Motor neuron (in vitro differentiated cells): ENCODE measurements at regions not wholly inside any gene's neighbourhood (a gene's known extent, or its start where the extent isn't known, plus 50 kb on each side); places are given as distances from the start of the nearest gene placed in this dataset.
A peak's percentile ranks its signal among the peaks of the same experiment; 100 is the strongest.

ENCODE experiments used
- ATAC-seq, 8 experiments: fragments of 200-7000 bp; cut with Tn5 transposase; replicated peaks in 6 of 8; 2 replicates each; pipeline ENCODE4 v1.8.0; 2021; ENCODE audit warnings: mild to moderate bottlenecking in 8 of 8, moderate library complexity in 8 of 8
- H3K27ac ChIP-seq, 2 donors: fragments of 250-450 bp; sonication (Bioruptor Pico); 2 replicates each; pipeline ENCODE4 v1.9.0; 2021; ENCODE audit warnings: antibody characterized with exemption in 2 of 2, mild to moderate bottlenecking in 2 of 2, moderate library complexity in 1 of 2
- H3K4me1 ChIP-seq, 2 donors: fragments of 250-450 bp; sonication (Bioruptor Pico); replicated peaks in 1 of 2; 2 replicates each; pipeline ENCODE4 v1.6.1; 2021; ENCODE audit warnings: antibody characterized with exemption in 2 of 2, mild to moderate bottlenecking in 2 of 2, moderate library complexity in 1 of 2
- H3K4me3 ChIP-seq, 5 donors: fragments of 250-450 bp; sonication (Bioruptor Pico); 2 replicates each; pipeline ENCODE4 v1.9.0; 2021; ENCODE audit warnings: antibody characterized with exemption in 5 of 5, mild to moderate bottlenecking in 5 of 5, moderate library complexity in 4 of 5
- WGBS, 10 experiments: fragments of 450-650 bp; shearing (Covaris generic); methylation state at CpG; one replicate each; pipeline ENCODE4 v1.0.0; 2022; 5-methylcytosine and 5-hydroxymethylcytosine counted together
- in situ Hi-C, 9 experiments: fragments of 400-800 bp; cut with MboI; loops; one replicate each; pipeline ENCODE4 v1.15.0; 2021; ENCODE audit warnings: low sequenced_read_pairs in 9 of 9, low pct_unique_long_range_greater_than_20kb in 2 of 9; ENCODE audit not compliant: unreplicated experiment in 9 of 9

DNA sequence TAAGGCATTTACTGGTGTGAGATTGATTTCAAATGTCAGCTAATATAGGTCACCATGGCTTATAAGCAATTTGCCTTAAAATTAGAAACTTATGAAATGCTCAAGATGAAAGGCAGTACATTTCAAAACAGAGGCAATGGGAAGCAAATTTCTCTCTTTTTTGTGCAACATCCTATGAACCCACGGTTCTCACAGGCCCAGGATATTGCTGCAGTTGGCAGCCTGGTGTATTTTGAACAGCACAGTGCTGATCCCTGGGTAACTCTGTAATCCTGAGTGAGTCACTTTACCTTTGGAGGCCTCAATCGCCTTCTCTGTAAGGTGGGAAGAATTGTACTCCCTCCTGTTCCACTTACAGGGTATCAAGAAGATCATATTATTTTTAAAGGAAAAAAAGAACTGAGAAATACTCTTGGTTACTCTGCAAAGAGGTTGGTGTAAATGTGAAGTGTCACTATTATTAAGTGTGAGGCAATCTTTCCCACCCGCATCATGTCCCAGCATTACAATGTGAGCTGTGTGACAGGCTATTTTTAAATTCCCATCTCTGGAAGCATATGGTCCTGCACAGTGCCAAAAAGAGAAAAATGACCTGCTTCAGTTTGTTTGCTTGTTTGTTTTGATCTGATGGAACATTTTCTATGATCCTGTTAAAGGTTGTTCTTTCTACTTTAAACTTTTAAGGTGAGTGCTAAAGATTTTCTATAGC lies 190.1 kb upstream of the LPP start:
- Histone ChIP-seq H3K4me3 (no peak overlapping the region), H3K4me1 (no peaks in the 10 kb centered on the region), H3K27ac (no peak overlapping the region)
- in situ Hi-C loops: no loop called here
- ATAC-seq: peak in 1 of 8 experiments; percentile 43
- 17 to 100% (median 79%) methylated on average over 1 to 3 of the region's 3 CpGs for WGBS, 10 experiments

DNA sequence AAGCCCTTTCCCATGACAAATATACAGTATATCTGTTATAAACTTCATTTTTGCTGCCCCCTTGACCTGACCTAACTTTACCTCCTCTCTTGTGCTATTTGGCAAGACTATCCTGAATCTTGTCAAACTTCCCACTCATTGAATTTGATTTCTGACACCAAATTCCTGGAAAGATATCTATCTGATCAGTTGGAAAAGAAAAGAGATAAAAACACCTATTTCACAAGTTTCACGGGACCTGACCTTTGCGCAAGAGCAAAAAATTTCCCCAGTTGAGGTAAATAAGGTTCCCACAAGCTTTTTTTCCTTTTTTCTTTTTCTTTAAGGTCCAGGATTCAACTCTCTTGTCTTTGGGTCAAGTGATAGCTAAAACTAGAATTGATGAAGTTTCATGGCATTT lies 189.2 kb upstream of the LPP start:
- Histone ChIP-seq H3K4me3 (no peak overlapping the region), H3K4me1 (no peaks in the 10 kb centered on the region), H3K27ac (no peak overlapping the region)
- in situ Hi-C loops: no loop called here
- WGBS, 10 experiments: 67 to 100% (median 93%) methylated on average over 2 of the region's 2 CpGs; no CpG with 5 or more reads in 1 of the 10 experiments
- ATAC-seq: no peak

DNA sequence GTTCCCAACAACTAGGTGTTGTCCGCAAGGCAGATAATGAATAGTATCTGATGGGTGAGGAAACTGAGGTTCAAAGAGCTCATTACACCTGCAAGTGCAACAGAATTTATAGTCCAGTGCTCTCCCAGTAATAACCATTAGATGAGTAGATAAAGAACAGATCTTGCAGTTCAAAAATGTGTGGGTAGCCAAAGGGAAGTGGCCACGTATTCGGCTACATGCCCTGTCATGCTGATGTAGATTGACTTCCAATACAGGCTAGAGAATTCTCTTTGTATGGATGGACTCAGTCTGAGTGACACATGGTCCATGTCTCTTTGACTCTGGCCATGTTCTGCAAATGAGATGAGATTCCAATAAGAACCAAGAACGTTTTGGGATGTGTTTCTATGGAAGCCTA lies 187.9 kb upstream of the LPP start:
- H3K4me3 ChIP-seq: no peak overlapping the region
- 50 to 100% (median 87%) methylated on average over 1 to 4 of the region's 4 CpGs; no CpG with 5 or more reads in 1 of the 10 experiments for WGBS, 10 experiments
- in situ Hi-C loops: no loop called here
- H3K27ac ChIP-seq: no peak overlapping the region
- no peak for ATAC-seq
- H3K4me1 ChIP-seq: no peaks in the 10 kb centered on the region

DNA sequence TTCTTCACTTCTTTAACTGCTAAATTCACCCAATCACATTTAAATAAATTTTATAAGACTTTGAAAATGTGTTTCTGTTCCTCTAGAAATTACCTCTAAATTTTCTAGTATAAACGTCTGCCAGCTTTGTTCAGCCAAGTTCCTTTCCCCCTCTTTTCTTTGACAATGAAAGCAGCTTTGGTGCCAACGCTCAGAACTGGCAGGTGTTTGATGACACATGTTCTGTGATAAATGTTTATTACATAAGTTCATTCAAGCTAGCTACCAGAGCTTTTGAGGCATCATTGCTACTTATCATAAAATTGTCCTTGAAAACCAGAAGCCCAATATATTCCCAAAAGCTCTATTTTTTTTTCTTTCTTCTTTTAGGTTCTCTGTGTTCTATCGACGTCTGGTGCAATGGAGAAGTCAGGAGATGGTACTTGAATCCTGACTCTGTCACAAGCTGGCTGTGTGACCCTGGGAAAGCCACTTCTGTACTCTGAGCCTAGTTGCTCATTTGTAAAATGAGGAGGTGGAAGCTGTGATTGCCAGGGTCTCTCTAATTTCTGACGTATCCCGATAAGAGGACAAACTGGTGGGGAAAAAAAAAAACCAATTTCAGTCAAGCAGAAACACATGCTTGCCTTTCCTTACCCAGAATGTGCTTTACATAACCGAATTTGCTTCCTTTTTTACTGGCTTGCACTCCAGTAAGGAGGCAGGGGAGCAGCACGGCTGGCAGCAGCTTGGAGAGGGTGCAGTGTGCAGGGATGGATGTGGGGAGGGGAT lies 187.1 kb upstream of the LPP start:
- Histone ChIP-seq H3K4me3 (no peak overlapping the region), H3K4me1 (no peaks in the 10 kb centered on the region), H3K27ac (no peak overlapping the region)
- ATAC-seq: no peak
- 20 to 90% (median 73%) methylated on average over 2 to 8 of the region's 8 CpGs; no CpG with 5 or more reads in 2 of the 10 experiments for WGBS, 10 experiments
- in situ Hi-C loops: no loop called here

DNA sequence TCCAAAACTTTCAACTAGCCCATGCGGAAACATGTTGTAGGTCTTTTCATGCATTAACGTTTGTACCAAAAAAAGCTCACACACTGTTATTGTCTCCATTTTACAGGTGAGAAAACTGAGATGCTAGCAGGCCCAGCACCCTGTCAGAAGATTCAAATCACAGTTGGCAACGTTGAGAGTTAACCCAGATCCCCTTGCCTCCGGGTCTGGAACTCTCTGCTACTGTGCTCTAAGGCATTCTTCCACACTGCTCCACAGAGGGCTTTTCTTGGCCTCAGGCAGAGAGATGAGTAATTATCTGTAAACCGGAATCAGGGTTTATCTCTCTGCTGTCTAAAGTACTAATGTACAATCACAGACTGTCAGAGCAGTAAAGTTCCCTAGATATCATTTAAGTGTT lies 186.0 kb upstream of the LPP start:
- WGBS, 10 experiments: 25 to 100% (median 75%) methylated on average over 2 to 5 of the region's 5 CpGs; no CpG with 5 or more reads in 2 of the 10 experiments
- in situ Hi-C loops: no loop called here
- no peak for ATAC-seq

DNA sequence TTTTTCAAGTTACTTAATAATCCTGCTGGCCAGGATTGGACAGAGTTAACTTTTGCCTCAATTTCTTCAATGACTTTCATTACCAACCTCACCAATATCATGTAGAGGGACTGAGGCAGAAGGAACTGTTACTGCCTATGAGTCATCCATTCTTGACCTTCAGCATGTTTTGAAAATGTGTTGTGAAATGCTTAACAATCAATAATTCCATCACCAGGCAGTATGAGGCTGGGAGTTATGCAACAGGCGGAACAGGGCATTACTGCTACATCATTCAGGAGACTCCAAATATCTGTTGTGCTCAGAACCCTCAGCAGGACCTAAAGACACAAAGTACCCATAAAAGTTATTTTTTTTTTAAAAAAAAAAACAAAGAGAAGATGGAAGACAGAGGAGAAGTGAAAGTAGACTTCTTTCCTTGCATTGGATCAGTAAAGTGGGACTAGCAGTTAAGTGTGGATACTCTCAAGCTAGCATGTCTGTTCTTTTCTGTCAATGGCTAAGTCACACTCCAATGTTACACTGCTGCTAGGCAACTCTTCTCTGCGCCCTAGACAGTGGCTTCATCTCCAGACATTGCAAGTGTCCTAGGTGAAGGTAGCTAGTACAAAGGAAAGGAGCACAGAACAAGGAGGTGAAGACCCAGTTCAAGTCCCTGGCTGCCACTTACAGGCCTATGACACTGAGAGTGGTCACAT lies 184.9 kb upstream of the LPP start:
- peak in 7 of 8 experiments; percentile 29 to 89 (median 44) for ATAC-seq
- Histone ChIP-seq H3K4me1 (no peaks in the 10 kb centered on the region), H3K27ac (no peak overlapping the region), H3K4me3 (no peak overlapping the region)
- in situ Hi-C loops: no loop called here
- WGBS, 10 experiments: 9 to 100% (median 83%) methylated on average over 1 to 2 of the region's 2 CpGs; no CpG with 5 or more reads in 1 of the 10 experiments

More for the DNA sequence above, 186.0 kb upstream of the LPP start:
- Histone ChIP-seq H3K4me1 (no peaks in the 10 kb centered on the region), H3K4me3 (no peak overlapping the region), H3K27ac (no peak overlapping the region)

DNA sequence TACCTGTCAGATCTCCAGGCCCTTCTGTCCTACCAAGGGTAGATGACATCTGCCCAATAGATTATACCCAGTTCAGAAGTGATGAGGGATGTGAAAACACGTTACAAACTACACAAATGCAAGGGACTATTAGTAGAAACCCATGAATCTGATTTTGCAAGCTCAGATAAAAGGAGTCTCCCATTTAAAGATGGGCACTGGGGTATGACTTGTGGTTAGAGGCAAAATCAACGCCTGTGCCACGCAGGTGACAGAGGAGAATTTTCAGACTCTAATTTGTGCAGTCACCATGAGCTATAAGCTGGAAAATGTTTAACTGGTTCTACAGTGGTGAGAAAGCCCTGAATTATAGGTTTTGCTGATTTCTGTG lies 184.4 kb upstream of the LPP start:
- in situ Hi-C loops: no loop called here
- Histone ChIP-seq H3K4me3 (no peak overlapping the region), H3K27ac (no peak overlapping the region), H3K4me1 (no peaks in the 10 kb centered on the region)
- ATAC-seq: no peak
- WGBS, 10 experiments: 0 to 95% (median 79%) methylated on average over 1 to 3 of the region's 3 CpGs; no CpG with 5 or more reads in 2 of the 10 experiments

DNA sequence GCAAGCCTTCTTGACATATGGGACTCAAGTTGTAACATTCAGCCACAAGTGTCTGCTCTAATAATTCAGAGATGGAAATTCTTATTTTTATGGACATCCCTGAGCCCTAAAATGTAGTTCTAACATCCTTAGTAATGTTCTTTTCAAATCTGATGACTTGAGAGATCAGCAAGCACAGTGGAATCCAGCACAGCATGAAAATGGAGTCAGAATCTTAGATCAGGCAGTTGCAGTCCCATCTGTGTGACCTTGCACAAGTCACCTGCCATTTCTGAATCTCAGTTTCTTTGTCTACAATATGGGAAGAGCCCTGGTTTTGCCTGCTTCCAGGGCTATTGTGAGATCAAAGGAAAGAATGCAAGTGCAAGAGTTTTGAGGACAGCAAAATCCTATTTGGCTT lies 183.9 kb upstream of the LPP start:
- no peak for ATAC-seq
- no peak overlapping the region for H3K4me3 ChIP-seq
- H3K27ac ChIP-seq: no peak overlapping the region
- in situ Hi-C loops: no loop called here
- H3K4me1 ChIP-seq: no peaks in the 10 kb centered on the region

DNA sequence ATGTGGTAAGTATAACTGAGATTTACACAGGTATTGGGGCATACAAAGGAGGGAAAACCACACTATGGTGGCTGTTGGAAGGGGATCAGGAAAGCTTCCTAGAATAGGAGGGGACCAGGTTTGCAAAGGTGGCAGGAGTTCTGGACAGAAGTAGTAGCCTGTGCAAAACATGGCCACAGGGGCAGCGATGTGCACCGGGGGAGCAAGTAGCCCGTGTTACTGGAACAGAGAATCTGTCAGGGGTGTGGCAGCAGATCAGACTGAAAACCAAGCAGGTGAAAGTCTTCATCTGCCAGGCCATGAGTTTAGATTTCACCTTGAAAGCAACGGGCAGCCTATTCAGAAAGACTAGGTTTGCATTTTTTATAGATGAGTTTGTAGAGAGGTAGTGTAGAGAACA lies 182.3 kb upstream of the LPP start:
- 57 to 83% (median 80%) methylated on average over 1 to 4 of the region's 4 CpGs; no CpG with 5 or more reads in 3 of the 10 experiments for WGBS, 10 experiments
- Histone ChIP-seq H3K4me3 (no peak overlapping the region), H3K27ac (no peak overlapping the region), H3K4me1 (no peaks in the 10 kb centered on the region)
- in situ Hi-C loops: no loop called here
- no peak for ATAC-seq

DNA sequence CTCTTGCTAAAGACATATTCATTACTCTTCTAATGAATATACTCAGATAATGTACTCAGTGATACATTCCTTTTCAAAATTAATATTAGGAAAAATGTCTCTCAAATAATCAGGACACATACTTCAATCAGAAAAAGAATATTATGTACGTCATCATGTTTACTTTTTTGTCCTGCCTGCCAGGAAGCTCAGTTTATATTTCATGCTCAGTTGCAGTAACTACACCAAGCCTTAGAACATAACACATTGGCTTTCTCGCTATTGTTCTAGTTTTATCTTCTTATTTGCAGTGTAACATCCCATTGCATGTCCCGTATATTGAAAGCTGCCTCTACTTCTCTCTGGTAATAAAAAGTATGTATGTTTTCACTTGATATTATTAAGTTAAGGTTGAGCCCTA lies 181.5 kb upstream of the LPP start:
- H3K27ac ChIP-seq: no peak overlapping the region
- 71 to 96% (median 93%) methylated on average over 2 to 3 of the region's 3 CpGs; no CpG with 5 or more reads in 1 of the 10 experiments for WGBS, 10 experiments
- H3K4me1 ChIP-seq: no peaks in the 10 kb centered on the region
- H3K4me3 ChIP-seq: no peak overlapping the region
- ATAC-seq: no peak
- in situ Hi-C loops: no loop called here

DNA sequence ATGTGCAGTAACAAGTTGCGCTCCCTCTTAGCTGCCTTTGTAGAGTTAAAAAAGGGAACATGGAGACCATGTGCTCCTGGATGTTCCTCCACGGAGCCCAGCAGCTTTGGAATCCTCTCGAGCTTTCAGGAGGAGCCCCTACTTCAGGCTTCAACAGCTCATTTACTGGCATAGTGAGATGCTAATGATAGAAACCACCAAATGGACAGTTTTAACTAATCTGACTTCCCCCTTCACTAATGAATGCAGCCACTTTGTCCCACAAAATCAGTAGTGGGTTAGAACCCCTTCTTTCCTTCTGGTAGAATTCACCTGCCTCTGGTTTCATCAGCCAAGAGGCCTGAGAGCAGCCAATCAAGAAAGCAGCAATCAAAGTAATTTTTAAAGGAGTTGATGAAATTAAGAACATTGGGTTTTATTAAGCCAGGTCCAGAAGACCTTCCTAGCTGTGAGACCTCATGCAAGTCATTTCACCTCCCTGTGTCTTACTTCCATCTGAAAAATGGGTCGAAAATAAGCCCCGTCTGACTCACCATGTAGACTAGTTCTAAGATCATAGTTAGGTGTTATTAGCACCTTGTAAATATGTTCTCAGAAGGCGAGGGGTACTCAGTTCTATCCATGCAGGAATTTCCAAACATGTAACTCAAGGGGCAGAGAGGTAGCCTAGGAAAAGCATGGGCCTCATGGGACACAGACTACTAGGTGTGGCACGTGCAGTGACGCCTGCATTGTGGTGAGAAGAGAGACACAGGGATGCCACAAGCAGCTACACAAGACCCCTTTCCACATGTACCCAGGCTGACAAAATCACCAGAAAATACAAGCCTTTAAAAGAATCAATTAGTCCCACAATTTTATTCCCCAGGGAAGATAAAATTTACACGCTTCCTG lies 179.7 kb upstream of the LPP start:
- H3K4me3 ChIP-seq: no peak overlapping the region
- ATAC-seq: no peak
- no peaks in the 10 kb centered on the region for H3K4me1 ChIP-seq
- in situ Hi-C loops: no loop called here
- H3K27ac ChIP-seq: no peak overlapping the region
- WGBS, 10 experiments: 30 to 100% (median 86%) methylated on average over 1 to 7 of the region's 9 CpGs

DNA sequence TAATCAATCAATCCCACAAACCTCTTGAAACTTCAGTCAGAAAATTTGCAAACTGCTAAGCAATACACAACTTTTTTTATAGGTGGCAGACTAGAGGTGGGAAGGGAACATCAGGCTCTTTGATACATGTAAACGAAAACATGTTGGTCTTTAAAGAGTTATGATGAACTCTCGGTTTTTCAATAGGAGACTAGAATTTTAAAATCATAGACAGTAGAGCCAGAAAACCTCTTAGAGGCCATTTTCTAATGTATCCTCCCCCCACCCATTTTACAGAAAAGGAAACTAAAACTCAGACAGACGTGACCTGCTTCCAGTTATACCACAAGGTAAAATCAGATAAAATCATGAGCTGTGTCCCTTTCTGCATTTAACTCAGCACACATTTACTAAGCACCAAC lies 179.1 kb upstream of the LPP start:
- Histone ChIP-seq H3K4me1 (no peaks in the 10 kb centered on the region), H3K27ac (no peak overlapping the region), H3K4me3 (no peak overlapping the region)
- in situ Hi-C loops: no loop called here
- ATAC-seq: no peak
- WGBS, 10 experiments: 14 to 85% (median 53%) methylated on average over 2 to 3 of the region's 3 CpGs; no CpG with 5 or more reads in 3 of the 10 experiments
